HG02852 (cell line): ENCODE measurements at regions not wholly inside any gene's neighbourhood (a gene's known extent, or its start where the extent isn't known, plus 50 kb on each side); places are given as distances from the start of the nearest gene placed in this dataset.

Experiments used
- ATAC-seq: cut with Tn5 transposase; IDR thresholded peaks from one replicate; pipeline ENCODE4 v1.9.1; 2021; ENCODE audit warnings: mild to moderate bottlenecking, moderate library complexity; ENCODE audit not compliant: unreplicated experiment

DNA sequence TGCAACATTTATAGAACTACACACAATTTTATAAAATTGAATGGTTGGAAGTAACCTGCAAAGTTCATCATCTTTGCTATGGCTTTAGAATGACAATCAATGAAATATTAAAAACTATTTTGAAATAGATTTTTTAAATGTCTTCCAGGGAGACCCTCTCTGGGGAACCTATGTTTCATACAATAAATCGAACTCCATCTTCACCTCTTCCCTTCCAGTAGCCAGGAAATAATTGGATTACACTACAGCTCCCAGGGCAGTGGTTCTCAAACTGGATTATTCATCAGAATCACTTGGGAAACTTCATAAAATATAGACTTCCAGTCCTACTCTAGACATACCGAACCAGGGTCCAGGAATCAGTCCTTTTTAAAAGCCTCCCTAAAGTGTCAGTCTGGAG lies 328.4 kb downstream of the DUSP6 start:
- no peak for ATAC-seq

- ATAC-seq = no peak
These were observed 331.6 kb downstream of the DUSP6 start for GRCh38 chr12:89020689-89021088.

DNA sequence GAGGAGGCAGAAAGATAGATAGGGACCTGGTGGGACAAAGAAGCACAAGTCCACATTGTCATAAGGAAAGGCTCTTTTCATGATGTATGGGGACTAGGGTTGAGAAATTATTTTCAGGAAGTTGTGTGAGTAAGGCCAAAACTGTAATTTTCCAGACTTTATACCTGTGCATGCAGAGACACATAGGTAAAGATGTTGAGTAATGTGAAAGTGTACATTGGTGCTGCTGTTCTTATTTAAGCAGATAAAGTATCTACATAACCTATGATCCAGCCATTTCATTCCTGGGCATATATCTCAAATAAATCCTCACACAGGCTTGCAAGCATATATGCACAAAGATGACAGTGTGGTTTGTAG lies 332.2 kb downstream of the DUSP6 start:
- ATAC-seq = no peak

DNA sequence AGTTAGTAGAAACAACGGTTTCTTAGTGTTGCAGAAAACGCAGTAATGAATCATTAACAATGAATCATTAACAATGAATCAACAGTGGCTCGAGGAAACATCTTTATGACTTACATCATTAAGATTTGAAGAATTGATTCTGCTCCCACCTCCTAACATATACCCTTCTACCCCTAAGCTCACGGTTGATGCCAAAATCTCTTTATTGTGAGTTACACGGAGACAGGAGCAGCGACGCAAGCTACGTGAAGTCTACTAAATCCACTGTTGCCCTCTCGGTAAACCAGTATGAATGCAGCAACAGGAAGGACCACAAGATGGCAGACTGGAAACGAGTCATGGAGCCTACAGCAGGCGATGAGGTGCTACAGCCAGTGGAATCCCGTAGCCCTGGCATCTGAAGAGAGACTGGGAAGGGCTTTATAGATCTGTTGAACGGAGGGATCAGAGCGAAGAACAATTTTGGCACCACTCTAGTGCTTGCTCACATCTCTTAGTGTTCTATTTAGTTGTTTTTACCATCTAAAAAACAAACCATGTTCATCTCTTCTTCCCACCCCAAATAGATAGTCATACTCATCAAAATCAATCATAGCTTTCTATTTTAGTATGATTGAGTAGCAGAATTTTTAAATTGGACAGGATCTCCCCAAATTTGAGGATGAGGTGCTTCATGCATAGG lies 332.7 kb downstream of the DUSP6 start:
- ATAC-seq = peak; percentile 96

DNA sequence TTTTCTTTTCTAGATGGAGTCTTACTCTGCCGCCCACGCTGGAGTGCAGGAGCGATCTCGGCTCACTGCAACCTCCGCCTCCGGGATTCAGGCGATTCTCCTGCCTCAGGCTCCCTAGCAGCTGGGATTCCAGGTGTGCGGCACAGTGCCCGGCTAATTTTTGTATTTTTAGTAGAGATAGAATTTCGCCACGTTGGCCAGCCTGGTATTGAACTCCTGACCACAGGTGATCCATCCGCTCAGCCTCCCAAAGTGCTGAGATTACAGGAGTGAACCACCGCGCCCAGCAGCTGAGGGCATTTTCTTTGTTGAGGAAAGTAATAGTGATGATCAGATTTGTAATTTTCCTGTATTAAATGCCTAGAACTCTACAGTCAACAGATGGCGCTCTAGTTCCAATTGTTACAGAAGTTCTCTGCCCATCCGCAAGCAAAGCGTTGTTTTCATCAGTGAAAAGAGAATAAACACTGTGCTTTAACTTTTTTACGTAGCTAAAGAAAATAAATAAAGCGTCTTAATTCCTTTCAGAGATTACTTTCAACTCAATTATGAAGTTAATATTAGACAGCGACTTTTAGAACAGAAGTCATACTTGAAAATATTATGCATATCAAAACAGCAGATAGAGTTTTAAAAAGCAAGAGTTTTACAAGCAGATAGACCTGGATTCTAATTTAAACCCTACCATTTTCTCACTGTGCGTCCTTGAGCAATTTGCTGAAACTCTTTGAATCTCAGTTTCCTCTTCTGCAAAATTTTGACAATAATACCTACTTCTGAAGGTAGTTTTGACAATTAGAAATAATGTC lies 335.1 kb downstream of the DUSP6 start:
- ATAC-seq = peak; percentile 47

DNA sequence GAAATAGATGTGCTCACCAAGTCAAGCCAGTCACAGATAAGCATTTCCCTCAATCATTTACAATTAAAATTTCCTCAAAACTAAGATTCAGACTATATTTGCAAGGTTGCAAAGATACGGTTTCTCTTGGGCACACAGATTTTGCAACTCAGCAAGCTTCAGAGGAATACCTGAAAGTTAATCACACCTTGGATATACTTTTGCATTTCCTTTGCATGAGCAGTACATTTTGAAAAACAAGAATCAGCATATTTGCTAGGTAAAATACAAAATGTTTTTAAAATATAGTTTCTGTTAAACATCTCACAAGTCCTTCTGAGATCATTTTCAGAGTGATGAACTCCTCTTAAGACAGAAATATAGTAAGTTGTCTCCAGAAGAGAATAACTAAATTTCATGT lies 336.9 kb downstream of the DUSP6 start:
- ATAC-seq = no peak

DNA sequence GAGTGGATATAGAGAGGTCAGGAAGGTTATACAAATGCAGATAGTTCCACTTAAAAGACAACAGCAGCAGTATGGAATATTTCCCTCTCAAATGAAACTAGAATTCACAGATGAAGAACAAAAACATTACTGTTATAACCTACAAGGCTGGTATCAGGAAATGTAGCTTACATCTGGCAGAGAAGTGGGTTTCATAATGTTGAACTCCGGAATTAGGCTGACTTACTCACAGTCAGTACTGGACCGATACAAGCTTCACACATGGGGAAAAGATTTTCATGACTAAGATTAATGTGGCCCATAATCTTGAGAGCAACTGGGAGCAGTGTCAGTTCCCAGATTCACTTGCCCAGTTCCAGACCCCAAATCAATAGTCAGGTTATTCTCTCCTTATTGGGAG lies 353.9 kb downstream of the DUSP6 start:
- no peak for ATAC-seq

- no peak for ATAC-seq
These were observed 356.0 kb downstream of the DUSP6 start for GRCh38 chr12:88996200-88996788.

- ATAC-seq = no peak
These were observed 357.3 kb downstream of the DUSP6 start for GRCh38 chr12:88994971-88995370.

DNA sequence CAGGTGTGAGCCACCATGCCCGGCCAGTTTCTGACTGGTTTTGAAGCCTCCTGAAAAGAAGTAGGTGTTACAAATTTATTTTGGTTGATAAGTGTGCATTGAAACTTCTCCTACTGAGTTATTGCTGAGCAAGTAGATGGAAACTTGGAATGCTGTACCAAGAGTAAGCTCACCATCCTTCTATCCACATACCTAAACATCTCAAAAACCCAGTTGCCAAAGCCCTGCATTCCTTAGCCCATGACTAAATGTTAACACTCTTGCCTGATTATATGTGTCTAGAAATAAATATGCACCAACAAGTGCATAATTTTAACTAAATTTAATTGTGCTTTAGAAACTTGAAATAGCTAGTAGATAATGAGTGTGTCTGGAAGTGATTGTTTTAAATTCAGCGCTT lies 357.8 kb downstream of the DUSP6 start:
- ATAC-seq = no peak

DNA sequence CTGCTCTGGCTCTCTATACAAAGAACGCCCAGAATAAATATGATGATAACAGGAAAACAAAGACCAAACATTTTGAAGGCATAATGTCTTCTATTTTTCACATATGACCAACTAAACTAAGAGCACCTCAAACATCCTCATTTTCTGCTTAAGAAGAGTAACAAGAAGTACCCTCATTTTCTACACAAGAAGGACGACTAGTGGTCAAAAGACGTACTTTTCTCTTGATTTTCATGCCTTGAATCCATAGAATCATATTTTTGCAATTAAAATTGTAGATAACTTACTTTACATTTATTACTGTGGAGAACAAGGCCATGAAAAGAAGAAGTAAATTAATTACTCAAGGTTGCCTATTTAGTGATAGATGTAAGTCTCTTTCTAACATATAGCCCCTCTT lies 358.6 kb downstream of the DUSP6 start:
- no peak for ATAC-seq

DNA sequence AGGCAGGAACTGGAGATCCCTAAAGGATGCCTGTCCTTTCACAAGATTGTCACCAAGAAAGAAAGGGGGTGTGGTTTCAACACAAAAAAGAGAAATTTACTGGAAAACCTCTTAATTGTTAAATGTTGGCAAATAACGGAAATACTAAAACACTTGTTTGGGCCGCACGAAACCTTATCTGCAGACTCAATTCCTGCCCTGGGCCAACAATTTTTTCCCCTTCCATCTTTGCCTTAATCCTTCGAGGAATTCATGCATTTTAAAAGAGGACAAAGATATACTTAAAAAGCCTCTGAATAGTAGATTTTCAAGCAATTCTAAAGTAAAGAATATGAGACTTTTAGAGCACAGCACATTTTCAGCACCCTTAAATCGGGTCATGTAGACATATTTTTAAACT lies 366.2 kb downstream of the DUSP6 start:
- ATAC-seq = no peak

GRCh38 chr12:88985631-88986030 lies 366.7 kb downstream of the DUSP6 start:
- no peak for ATAC-seq

GRCh38 chr12:88985011-88985410 lies 367.3 kb downstream of the DUSP6 start:
- no peak for ATAC-seq

- ATAC-seq = no peak
These were observed 369.6 kb downstream of the DUSP6 start for GRCh38 chr12:88982694-88983093.

DNA sequence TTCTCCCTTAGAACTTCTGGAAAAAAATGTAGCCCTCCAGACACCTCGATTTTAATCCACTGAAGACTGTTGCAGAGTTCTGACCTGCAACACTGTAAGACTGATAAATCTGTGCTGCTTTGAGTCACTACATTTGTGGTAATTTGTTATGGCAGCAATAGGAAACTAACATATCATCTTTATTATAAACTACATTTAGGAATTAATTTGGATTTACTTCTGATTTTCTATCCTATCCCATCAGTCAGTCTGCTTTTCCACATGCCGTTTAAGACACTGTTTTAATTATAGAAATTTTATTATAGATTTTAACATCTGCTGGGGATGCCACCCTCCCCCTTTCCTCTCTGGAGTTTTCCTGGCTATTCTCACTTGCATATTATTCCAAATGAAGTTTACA lies 375.2 kb downstream of the DUSP6 start:
- no peak for ATAC-seq

DNA sequence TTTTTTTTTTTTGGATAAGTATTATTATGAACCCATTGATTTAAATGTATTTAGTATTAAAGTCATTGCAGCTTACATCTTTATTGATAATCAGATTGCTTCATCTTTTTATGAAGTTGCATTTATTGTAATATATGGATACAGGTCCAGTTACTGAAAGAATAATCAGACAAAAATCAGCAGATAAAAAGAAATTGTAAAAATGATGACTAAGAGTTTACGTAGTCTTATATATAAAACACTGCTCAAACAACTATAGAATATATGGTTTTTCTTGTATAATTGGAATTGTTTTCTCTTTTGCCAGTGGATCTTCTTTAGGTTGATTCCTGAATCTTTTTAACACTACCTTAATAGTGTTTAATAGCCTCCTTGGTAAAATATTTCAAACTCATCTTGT lies 378.3 kb downstream of the DUSP6 start:
- ATAC-seq = no peak

GRCh38 chr12:88970740-88971139 lies 381.6 kb downstream of the DUSP6 start:
- no peak for ATAC-seq

DNA sequence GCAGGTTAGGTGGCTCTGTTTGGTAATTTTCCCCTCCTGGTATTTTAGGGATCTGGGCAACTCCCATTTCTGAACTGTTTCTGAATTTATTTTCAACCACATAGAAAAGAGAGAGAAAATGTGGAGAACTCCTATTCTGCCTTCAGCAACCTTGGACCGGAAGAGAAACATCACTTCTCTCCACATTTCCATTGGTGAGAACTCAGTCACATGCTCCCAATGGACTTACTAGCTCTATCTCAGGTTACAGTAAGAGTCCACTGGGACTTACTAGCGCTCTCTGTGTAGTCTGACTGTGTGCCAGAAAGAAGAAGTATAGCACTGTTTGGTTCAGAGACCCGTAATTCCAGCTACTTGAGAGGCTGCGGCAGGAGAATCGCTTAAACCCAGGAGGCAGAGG lies 383.2 kb downstream of the DUSP6 start:
- ATAC-seq = no peak

DNA sequence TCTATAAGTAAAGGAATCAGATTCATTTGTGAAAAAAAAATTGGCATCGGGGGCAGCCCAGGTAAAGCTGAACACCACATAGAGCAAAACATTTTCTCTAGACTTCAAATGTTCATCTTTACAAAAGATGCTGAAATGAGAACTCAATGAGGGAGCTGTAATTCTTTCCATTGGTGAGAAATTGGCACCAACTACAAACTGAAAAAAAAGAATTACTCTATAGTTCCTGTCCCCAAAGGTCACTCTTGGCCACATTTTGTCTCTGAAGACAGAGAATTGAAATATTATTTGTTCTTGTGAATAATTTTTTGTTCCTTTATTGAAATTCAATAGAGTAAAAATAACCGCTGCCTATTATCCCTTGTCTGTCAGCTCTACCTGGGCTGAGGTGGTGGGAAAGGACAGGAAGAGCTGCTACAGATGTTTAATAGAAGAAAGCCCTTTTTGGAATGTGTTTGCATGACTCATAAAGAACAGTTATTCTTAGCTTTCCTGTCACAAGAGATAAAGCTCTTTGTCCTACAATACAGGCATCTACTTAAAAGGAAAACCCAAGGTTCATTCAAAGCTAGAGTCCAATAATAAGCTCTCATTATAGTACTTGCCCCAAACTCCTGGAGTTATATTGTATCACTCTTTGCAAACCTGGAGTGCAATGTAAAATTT lies 380.1 kb upstream of the KITLG start:
- ATAC-seq = no peak

DNA sequence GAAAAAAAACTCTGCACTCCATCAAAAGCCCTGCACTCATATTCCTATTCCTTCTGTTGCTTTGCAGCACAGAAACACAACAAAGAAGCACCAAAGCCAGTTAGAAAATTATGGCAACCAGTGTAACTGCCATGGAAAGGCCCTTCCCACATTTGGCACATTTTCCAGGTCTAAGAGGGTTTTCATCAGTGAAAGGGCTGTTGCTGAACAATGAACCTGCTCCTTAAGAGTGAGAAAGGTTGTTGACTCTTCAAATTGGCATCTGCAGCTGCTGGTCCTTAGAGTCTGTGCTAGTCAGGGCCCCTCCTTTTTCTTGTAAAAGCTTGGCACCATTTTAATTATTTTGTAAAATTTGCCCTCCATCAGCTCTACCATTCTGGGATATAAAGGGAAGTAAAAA lies 378.7 kb upstream of the KITLG start:
- no peak for ATAC-seq

- ATAC-seq = no peak
These were observed 377.9 kb upstream of the KITLG start for GRCh38 chr12:88958153-88958552.
